GM23338 (cell line): ENCODE measurements at regions not wholly inside any gene's neighbourhood (a gene's known extent, or its start where the extent isn't known, plus 50 kb on each side); places are given as distances from the start of the nearest gene placed in this dataset.
"Not testable (repeated sequence)": the region's sequence is repeated elsewhere in the genome, so short reads cannot be mapped to it uniquely, and the experiment has no call there.

ENCODE experiments used
- EZH2 ChIP-seq: fragments of 200-600 bp; sonication (generic); IDR thresholded peaks from one replicate; pipeline ENCODE4 v1.8.0; 2017; ENCODE audit warnings: antibody characterized with exemption, mild to moderate bottlenecking, low read depth; ENCODE audit not compliant: unreplicated experiment
- EZH2phosphoT487 ChIP-seq: fragments of 200-600 bp; sonication (generic); IDR thresholded peaks from one replicate; pipeline ENCODE4 v1.8.1; 2018; ENCODE audit warnings: antibody characterized with exemption; ENCODE audit not compliant: unreplicated experiment
- JUNB ChIP-seq: IDR thresholded peaks from one replicate; pipeline ENCODE4 v1.6.1; 2016; ENCODE audit warnings: antibody characterized with exemption; ENCODE audit not compliant: unreplicated experiment
- POLR2AphosphoS5 ChIP-seq: IDR thresholded peaks from 2 replicates; pipeline ENCODE4 v1.6.1; 2016; ENCODE audit warnings: antibody characterized with exemption, low read depth
- ZNF114 ChIP-seq: fragments of 250-450 bp; sonication (Bioruptor Pico); IDR thresholded peaks from 2 replicates; pipeline ENCODE4 v1.5.0; 2020; ENCODE audit warnings: mild to moderate bottlenecking, moderate library complexity
- TF ChIP-seq, protein P1 (sequence below), 2 experiments: fragments of 200-600 bp in 1 of 2; sonication (generic) in 1 of 2; conservative IDR thresholded peaks; 2 replicates each; pipeline versions ENCODE4 v1.5.1 to v1.6.1; 2016 to 2017; ENCODE audit warnings: antibody characterized with exemption in 2 of 2, low read depth in 2 of 2, mild to moderate bottlenecking in 2 of 2, moderate library complexity in 1 of 2
- TF ChIP-seq, protein P2 (sequence below): IDR thresholded peaks from one replicate; pipeline ENCODE4 v1.6.1; 2018; ENCODE audit warnings: antibody characterized with exemption; ENCODE audit not compliant: unreplicated experiment

- TF ChIP-seq, protein P1, sequence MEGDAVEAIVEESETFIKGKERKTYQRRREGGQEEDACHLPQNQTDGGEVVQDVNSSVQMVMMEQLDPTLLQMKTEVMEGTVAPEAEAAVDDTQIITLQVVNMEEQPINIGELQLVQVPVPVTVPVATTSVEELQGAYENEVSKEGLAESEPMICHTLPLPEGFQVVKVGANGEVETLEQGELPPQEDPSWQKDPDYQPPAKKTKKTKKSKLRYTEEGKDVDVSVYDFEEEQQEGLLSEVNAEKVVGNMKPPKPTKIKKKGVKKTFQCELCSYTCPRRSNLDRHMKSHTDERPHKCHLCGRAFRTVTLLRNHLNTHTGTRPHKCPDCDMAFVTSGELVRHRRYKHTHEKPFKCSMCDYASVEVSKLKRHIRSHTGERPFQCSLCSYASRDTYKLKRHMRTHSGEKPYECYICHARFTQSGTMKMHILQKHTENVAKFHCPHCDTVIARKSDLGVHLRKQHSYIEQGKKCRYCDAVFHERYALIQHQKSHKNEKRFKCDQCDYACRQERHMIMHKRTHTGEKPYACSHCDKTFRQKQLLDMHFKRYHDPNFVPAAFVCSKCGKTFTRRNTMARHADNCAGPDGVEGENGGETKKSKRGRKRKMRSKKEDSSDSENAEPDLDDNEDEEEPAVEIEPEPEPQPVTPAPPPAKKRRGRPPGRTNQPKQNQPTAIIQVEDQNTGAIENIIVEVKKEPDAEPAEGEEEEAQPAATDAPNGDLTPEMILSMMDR (conservative IDR thresholded peaks at IDR 0.05; ENCODE audit: low read depth in 2 of 2) = not testable (repeated sequence)
- not testable (repeated sequence) for TF ChIP-seq JUNB; EZH2; POLR2AphosphoS5; EZH2phosphoT487; ZNF114 (CRISPR knock-in tag)
- TF ChIP-seq, protein P2, sequence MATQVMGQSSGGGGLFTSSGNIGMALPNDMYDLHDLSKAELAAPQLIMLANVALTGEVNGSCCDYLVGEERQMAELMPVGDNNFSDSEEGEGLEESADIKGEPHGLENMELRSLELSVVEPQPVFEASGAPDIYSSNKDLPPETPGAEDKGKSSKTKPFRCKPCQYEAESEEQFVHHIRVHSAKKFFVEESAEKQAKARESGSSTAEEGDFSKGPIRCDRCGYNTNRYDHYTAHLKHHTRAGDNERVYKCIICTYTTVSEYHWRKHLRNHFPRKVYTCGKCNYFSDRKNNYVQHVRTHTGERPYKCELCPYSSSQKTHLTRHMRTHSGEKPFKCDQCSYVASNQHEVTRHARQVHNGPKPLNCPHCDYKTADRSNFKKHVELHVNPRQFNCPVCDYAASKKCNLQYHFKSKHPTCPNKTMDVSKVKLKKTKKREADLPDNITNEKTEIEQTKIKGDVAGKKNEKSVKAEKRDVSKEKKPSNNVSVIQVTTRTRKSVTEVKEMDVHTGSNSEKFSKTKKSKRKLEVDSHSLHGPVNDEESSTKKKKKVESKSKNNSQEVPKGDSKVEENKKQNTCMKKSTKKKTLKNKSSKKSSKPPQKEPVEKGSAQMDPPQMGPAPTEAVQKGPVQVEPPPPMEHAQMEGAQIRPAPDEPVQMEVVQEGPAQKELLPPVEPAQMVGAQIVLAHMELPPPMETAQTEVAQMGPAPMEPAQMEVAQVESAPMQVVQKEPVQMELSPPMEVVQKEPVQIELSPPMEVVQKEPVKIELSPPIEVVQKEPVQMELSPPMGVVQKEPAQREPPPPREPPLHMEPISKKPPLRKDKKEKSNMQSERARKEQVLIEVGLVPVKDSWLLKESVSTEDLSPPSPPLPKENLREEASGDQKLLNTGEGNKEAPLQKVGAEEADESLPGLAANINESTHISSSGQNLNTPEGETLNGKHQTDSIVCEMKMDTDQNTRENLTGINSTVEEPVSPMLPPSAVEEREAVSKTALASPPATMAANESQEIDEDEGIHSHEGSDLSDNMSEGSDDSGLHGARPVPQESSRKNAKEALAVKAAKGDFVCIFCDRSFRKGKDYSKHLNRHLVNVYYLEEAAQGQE = not testable (repeated sequence)
Measured at GRCh38 chr7:136371409-136371808, 394.2 kb upstream of the MTPN start.
